Liver (tissue), 8 donors: ENCODE measurements at regions not wholly inside any gene's neighbourhood (a gene's known extent, or its start where the extent isn't known, plus 50 kb on each side); places are given as distances from the start of the nearest gene placed in this dataset.

ENCODE experiments used
- DNase-seq: peaks from one replicate; pipeline ENCODE4 v3.0.0-alpha.2; 2017; ENCODE audit warnings: low spot score
- H3K27ac ChIP-seq, 2 donors: one replicate each; pipeline ENCODE4 v1.7.0; 2013; ENCODE audit warnings: inconsistent platforms in 2 of 2, low read length in 2 of 2, control low read depth in 1 of 2, low read depth in 1 of 2, mild to moderate bottlenecking in 1 of 2
- H3K27me3 ChIP-seq, 4 donors: one replicate each; pipeline versions ENCODE4 v1.6.1 to v1.7.0; 2013; ENCODE audit warnings: low read length in 3 of 4, inconsistent platforms in 1 of 4, mild to moderate bottlenecking in 1 of 4, moderate library complexity in 1 of 4; ENCODE audit not compliant: control insufficient read depth in 4 of 4, insufficient read depth in 4 of 4
- H3K36me3 ChIP-seq, 4 donors: one replicate each; pipeline versions ENCODE4 v1.6.1 to v1.7.0; 2013; ENCODE audit warnings: low read length in 3 of 4, mild to moderate bottlenecking in 3 of 4, low read depth in 1 of 4, moderate library complexity in 1 of 4; ENCODE audit not compliant: control insufficient read depth in 4 of 4, insufficient read depth in 3 of 4
- H3K4me1 ChIP-seq, 4 donors: one replicate each; pipeline versions ENCODE4 v1.6.1 to v1.7.0; 2013; ENCODE audit warnings: low read length in 3 of 4, mild to moderate bottlenecking in 3 of 4, moderate library complexity in 1 of 4; ENCODE audit not compliant: control insufficient read depth in 4 of 4, insufficient read depth in 4 of 4
- H3K4me3 ChIP-seq, 3 donors: one replicate each; pipeline versions ENCODE4 v1.6.1 to v1.7.0; 2013; ENCODE audit warnings: low read length in 3 of 3, control low read depth in 1 of 3, low read depth in 1 of 3, mild to moderate bottlenecking in 1 of 3
- H3K9ac ChIP-seq, 2 donors: one replicate each; pipeline ENCODE4 v1.7.0; 2013; ENCODE audit warnings: low read length in 2 of 2, mild to moderate bottlenecking in 2 of 2, moderate library complexity in 2 of 2, control low read depth in 1 of 2, low read depth in 1 of 2
- H3K9me3 ChIP-seq, 4 donors: one replicate each; pipeline versions ENCODE4 v1.6.1 to v1.7.0; 2013; ENCODE audit warnings: low read length in 3 of 4; ENCODE audit not compliant: control insufficient read depth in 4 of 4
- ATF3 ChIP-seq: IDR thresholded peaks from 2 replicates; pipeline ENCODE4 v1.6.1; 2016; ENCODE audit warnings: antibody characterized with exemption
- CTCF ChIP-seq: fragments of 150-350 bp; IDR thresholded peaks from 2 replicates; pipeline ENCODE4 v1.5.1; 2017; ENCODE audit warnings: improper control_type of control experiment, low read depth, low read length; ENCODE audit not compliant: missing input control
- EGR1 ChIP-seq, 2 donors: IDR thresholded peaks; 2 replicates each; pipeline ENCODE4 v1.6.1; 2016 to 2018; ENCODE audit warnings: antibody characterized with exemption in 2 of 2, low read depth in 2 of 2
- FOXA1 ChIP-seq: IDR thresholded peaks from 2 replicates; pipeline ENCODE4 v1.6.1; 2016; ENCODE audit warnings: antibody characterized with exemption
- FOXA2 ChIP-seq: IDR thresholded peaks from 2 replicates; pipeline ENCODE4 v1.6.1; 2016; ENCODE audit warnings: antibody characterized with exemption
- GABPA ChIP-seq, 2 donors: IDR thresholded peaks in 1 of 2; conservative IDR thresholded peaks in 1 of 2; 2 replicates each; pipeline ENCODE4 v1.6.1; 2016; ENCODE audit warnings: antibody characterized with exemption in 2 of 2, mild to moderate bottlenecking in 1 of 2, moderate library complexity in 1 of 2
- HNF4A ChIP-seq, 2 donors: conservative IDR thresholded peaks; 2 replicates each; pipeline ENCODE4 v1.6.1; 2016; ENCODE audit warnings: antibody characterized with exemption in 2 of 2, mild to moderate bottlenecking in 2 of 2
- HNF4G ChIP-seq: IDR thresholded peaks from 2 replicates; pipeline ENCODE4 v1.6.1; 2016; ENCODE audit warnings: antibody characterized with exemption
- JUND ChIP-seq, 2 donors: IDR thresholded peaks; 2 replicates each; pipeline ENCODE4 v1.6.1; 2016; ENCODE audit warnings: antibody characterized with exemption in 2 of 2
- MAX ChIP-seq: IDR thresholded peaks from 2 replicates; pipeline ENCODE4 v1.6.1; 2016; ENCODE audit warnings: antibody characterized with exemption
- NR2F2 ChIP-seq: IDR thresholded peaks from 2 replicates; pipeline ENCODE4 v1.6.1; 2016; ENCODE audit warnings: antibody characterized with exemption
- RAD21 ChIP-seq, 2 donors: IDR thresholded peaks; 2 replicates each; pipeline ENCODE4 v1.6.1; 2016; ENCODE audit warnings: antibody characterized with exemption in 2 of 2, mild to moderate bottlenecking in 2 of 2
- REST ChIP-seq: IDR thresholded peaks from 2 replicates; pipeline ENCODE4 v1.6.1; 2016; ENCODE audit warnings: antibody characterized with exemption, mild to moderate bottlenecking
- RXRA ChIP-seq, 2 donors: IDR thresholded peaks; 2 replicates each; pipeline ENCODE4 v1.6.1; 2017 to 2018; ENCODE audit warnings: antibody characterized with exemption in 2 of 2, mild to moderate bottlenecking in 1 of 2
- SP1 ChIP-seq: IDR thresholded peaks from 2 replicates; pipeline ENCODE4 v1.6.1; 2018; ENCODE audit warnings: antibody characterized with exemption, mild to moderate bottlenecking
- TAF1 ChIP-seq: conservative IDR thresholded peaks from 2 replicates; pipeline ENCODE4 v1.6.1; 2016; ENCODE audit warnings: antibody characterized with exemption, mild to moderate bottlenecking
- YY1 ChIP-seq: IDR thresholded peaks from 2 replicates; pipeline ENCODE4 v1.6.1; 2016; ENCODE audit warnings: antibody characterized with exemption, mild to moderate bottlenecking
- ZBTB33 ChIP-seq: IDR thresholded peaks from 2 replicates; pipeline ENCODE4 v1.6.1; 2016; ENCODE audit warnings: antibody characterized with exemption
- WGBS: extraction: QIAGEN DNeasy Blood & Tissue Kit; methylation state at CpG from one replicate; pipeline ENCODE4 v1.1.7; 2013; 5-methylcytosine and 5-hydroxymethylcytosine counted together
- donor health status: healthy.
- donor health status: healthy.
- donor health status: healthy.
- donor health status: healthy.
- donor health status: healthy.

GRCh38 chr15:29903785-29904464, 81.7 kb upstream of the TJP1 start (continued):
- TF ChIP-seq MAX (no peak), JUND (IDR thresholded peaks at IDR 0.05) (no peak)

GRCh38 chr15:29903028-29903427, 80.8 kb upstream of the TJP1 start:
- no peaks in the 10 kb centered on the region for H3K4me1 ChIP-seq
- no peak overlapping the region for H3K4me3 ChIP-seq
- no peak overlapping the region for H3K27ac ChIP-seq
- H3K36me3 ChIP-seq, result no peaks in the 10 kb centered on the region
- no peaks in the 10 kb centered on the region for H3K27me3 ChIP-seq
- no peak for DNase-seq
- H3K9ac ChIP-seq, result no peak overlapping the region
- 86% methylated on average over 2 of the region's 2 CpGs for WGBS
- no peaks in the 10 kb centered on the region for H3K9me3 ChIP-seq
- TF ChIP-seq HNF4G (no peak), GABPA (IDR thresholded peaks at IDR 0.05 in 1 of 2, conservative IDR thresholded peaks at IDR 0.05 in 1 of 2) (no peak), ATF3 (no peak), FOXA2 (no peak), HNF4A (conservative IDR thresholded peaks at IDR 0.05) (no peak), FOXA1 (no peak), MAX (no peak), REST (no peak), YY1 (no peak), RAD21 (IDR thresholded peaks at IDR 0.05) (no peak), RXRA (IDR thresholded peaks at IDR 0.05) (no peak), JUND (IDR thresholded peaks at IDR 0.05) (no peak), EGR1 (IDR thresholded peaks at IDR 0.05; ENCODE audit: low read depth in 2 of 2) (no peak), SP1 (no peak), TAF1 (no peak), NR2F2 (no peak), CTCF (no peak), ZBTB33 (no peak)
